ENCODE measurements at regions not wholly inside any gene's neighbourhood (a gene's known extent, or its start where the extent isn't known, plus 50 kb on each side); places are given as distances from the start of the nearest gene placed in this dataset.

GRCh38 chr2:2767837-2768236 is 436.8 kb upstream of the MYT1L start:
- TF ChIP-seq, protein P1, sequence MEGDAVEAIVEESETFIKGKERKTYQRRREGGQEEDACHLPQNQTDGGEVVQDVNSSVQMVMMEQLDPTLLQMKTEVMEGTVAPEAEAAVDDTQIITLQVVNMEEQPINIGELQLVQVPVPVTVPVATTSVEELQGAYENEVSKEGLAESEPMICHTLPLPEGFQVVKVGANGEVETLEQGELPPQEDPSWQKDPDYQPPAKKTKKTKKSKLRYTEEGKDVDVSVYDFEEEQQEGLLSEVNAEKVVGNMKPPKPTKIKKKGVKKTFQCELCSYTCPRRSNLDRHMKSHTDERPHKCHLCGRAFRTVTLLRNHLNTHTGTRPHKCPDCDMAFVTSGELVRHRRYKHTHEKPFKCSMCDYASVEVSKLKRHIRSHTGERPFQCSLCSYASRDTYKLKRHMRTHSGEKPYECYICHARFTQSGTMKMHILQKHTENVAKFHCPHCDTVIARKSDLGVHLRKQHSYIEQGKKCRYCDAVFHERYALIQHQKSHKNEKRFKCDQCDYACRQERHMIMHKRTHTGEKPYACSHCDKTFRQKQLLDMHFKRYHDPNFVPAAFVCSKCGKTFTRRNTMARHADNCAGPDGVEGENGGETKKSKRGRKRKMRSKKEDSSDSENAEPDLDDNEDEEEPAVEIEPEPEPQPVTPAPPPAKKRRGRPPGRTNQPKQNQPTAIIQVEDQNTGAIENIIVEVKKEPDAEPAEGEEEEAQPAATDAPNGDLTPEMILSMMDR (IDR thresholded peaks at IDR 0.05) = no peak
- TF ChIP-seq POLR2A (IDR thresholded peaks at IDR 0.05) = no peak
